ENCODE measurements at regions not wholly inside any gene's neighbourhood (a gene's known extent, or its start where the extent isn't known, plus 50 kb on each side); places are given as distances from the start of the nearest gene placed in this dataset.

DNA sequence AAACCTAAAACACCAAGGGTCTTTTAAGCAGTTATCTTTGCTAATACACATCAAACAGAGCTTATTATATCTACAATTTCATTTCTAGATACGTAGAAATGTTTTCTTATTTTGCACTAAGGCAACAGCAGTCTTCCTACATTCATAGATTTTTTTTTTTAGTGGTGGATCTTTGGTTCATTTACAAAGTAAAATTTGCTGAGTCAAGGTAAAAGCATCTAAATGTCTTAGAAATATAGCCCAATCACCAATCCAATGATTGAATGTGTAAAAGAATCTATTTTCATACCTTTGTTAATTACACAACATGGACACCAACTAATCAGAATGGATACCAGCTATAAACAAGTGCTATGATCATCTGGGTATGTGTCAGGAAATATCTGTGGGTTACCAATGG lies 272.2 kb upstream of the TMPO start:
- Mint-ChIP-seq H3K27ac (no peak overlapping the region), H3K4me3 (no peak overlapping the region), H3K9me3 (peaks cover 2 to 3% of the 10 kb centered on the region in 2 experiments; a peak in 3 of 5 replicates), H3K4me1 (no peaks in the 10 kb centered on the region), H3K27me3 (ENCODE audit: low read depth) (no peaks in the 10 kb centered on the region), H3K36me3 (ENCODE audit: insufficient read depth in 1 of 3, low read depth in 3 of 3) (no peaks in the 10 kb centered on the region)
- Histone ChIP-seq H4K8ac (replicated peaks; ENCODE audit: insufficient read length, low read depth, low read length) (no peak overlapping the region), H3K23me2 (ENCODE audit: insufficient read length, low read depth, low read length, poor library complexity, severe bottlenecking) (no peaks in the 10 kb centered on the region), H3K9ac (ENCODE audit: extremely low read depth, insufficient read length, low read length) (no peak overlapping the region), H2BK12ac (ENCODE audit: insufficient read length, low read depth, low read length) (no peak overlapping the region), H3K4ac (ENCODE audit: low read depth, low read length) (no peak overlapping the region), H4K91ac (ENCODE audit: insufficient read length, low read depth, low read length) (no peak overlapping the region), H4K5ac (ENCODE audit: insufficient read length, low read depth, low read length) (no peak overlapping the region), H2BK15ac (ENCODE audit: low read depth, low read length) (no peak overlapping the region), H3K56ac (ENCODE audit: insufficient read length, low read depth, low read length) (no peak overlapping the region), H3K4me1 (ENCODE audit: insufficient read depth, low read length) (no peaks in the 10 kb centered on the region), H4K20me1 (ENCODE audit: control insufficient read depth, insufficient read depth, insufficient read length) (no peaks in the 10 kb centered on the region), H2BK20ac (ENCODE audit: low read depth, low read length, poor library complexity, severe bottlenecking) (no peak overlapping the region), H3K18ac (ENCODE audit: insufficient read length, low read depth, low read length) (no peak overlapping the region), H2AFZ (ENCODE audit: low read length) (no peak overlapping the region), H3K79me1 (ENCODE audit: insufficient read depth, low read depth, low read length, poor library complexity, severe bottlenecking) (no peaks in the 10 kb centered on the region), H3T11ph (ENCODE audit: low read length) (no peak overlapping the region), H2BK5ac (ENCODE audit: insufficient read length, low read length) (no peak overlapping the region), H2AK5ac (ENCODE audit: insufficient read length, low read length) (no peak overlapping the region), H3K14ac (ENCODE audit: insufficient read depth, low read length) (no peak overlapping the region), H3K27ac (ENCODE audit: insufficient read length, low read depth, low read length) (no peak overlapping the region), H3K23ac (ENCODE audit: insufficient read length, low read depth, low read length) (no peak overlapping the region), H2BK120ac (ENCODE audit: low read depth, low read length, poor library complexity, severe bottlenecking) (no peak overlapping the region), H3K27me3 (ENCODE audit: insufficient read depth, low read length) (no peaks in the 10 kb centered on the region), H3K4me2 (ENCODE audit: insufficient read depth, insufficient read length, low read length) (no peak overlapping the region), H3K79me2 (ENCODE audit: insufficient read depth, low read length) (no peaks in the 10 kb centered on the region), H3K9me3 (ENCODE audit: control insufficient read depth, low read depth, low read length) (no peaks in the 10 kb centered on the region)
- TF ChIP-seq CTCF (conservative IDR thresholded peaks at IDR 0.05): no peak
- WGBS (ENCODE audit: extremely low coverage, insufficient read length, low lambda C conversion rate): no CpG with 5 or more reads among the region's 1 CpG
- DNase-seq: no peak

All from H9 (cell line).